H9 (cell line): ENCODE measurements at regions not wholly inside any gene's neighbourhood (a gene's known extent, or its start where the extent isn't known, plus 50 kb on each side); places are given as distances from the start of the nearest gene placed in this dataset.

Experiments used
- DNase-seq: peaks from one replicate; pipeline ENCODE4 v3.0.0-alpha.2; 2017
- H2AFZ ChIP-seq: one replicate; pipeline ENCODE4 v1.6.1; 2013; ENCODE audit warnings: mild to moderate bottlenecking, low read length, control low read depth, moderate library complexity
- H2AK5ac ChIP-seq: 2 replicates; pipeline ENCODE4 v1.6.1; 2013; ENCODE audit warnings: low read length, control low read depth, mixed read lengths; ENCODE audit not compliant: insufficient read length
- H2BK120ac ChIP-seq: one replicate; pipeline ENCODE4 v1.6.1; 2013; ENCODE audit warnings: low read depth, mild to moderate bottlenecking, low read length, control low read depth, inconsistent platforms; ENCODE audit not compliant: poor library complexity, severe bottlenecking
- H2BK12ac ChIP-seq: 2 replicates; pipeline ENCODE4 v1.6.1; 2013; ENCODE audit warnings: low read length, control low read depth, mixed read lengths, low read depth; ENCODE audit not compliant: insufficient read length
- H2BK15ac ChIP-seq: 2 replicates; pipeline ENCODE4 v1.6.1; 2013; ENCODE audit warnings: low read depth, low read length, control low read depth
- H2BK20ac ChIP-seq: one replicate; pipeline ENCODE4 v1.6.1; 2013; ENCODE audit warnings: low read depth, mild to moderate bottlenecking, low read length, control low read depth, inconsistent platforms; ENCODE audit not compliant: poor library complexity, severe bottlenecking
- H2BK5ac ChIP-seq: 2 replicates; pipeline ENCODE4 v1.6.1; 2013; ENCODE audit warnings: low read length, control low read depth, mixed read lengths; ENCODE audit not compliant: insufficient read length
- H3K14ac ChIP-seq: 2 replicates; pipeline ENCODE4 v1.6.1; 2013; ENCODE audit warnings: low read length, control low read depth; ENCODE audit not compliant: insufficient read depth
- H3K18ac ChIP-seq: 2 replicates; pipeline ENCODE4 v1.6.1; 2013; ENCODE audit warnings: low read depth, mild to moderate bottlenecking, mixed read lengths, low read length, control low read depth; ENCODE audit not compliant: insufficient read length
- H3K23ac ChIP-seq: 2 replicates; pipeline ENCODE4 v1.6.1; 2013; ENCODE audit warnings: low read length, control low read depth, mixed read lengths, low read depth; ENCODE audit not compliant: insufficient read length
- H3K23me2 ChIP-seq: 2 replicates; pipeline ENCODE4 v1.6.1; 2013; ENCODE audit warnings: low read depth, mild to moderate bottlenecking, mixed read lengths, low read length, control low read depth; ENCODE audit not compliant: insufficient read length, poor library complexity, severe bottlenecking
- H3K27ac ChIP-seq: 2 replicates; pipeline ENCODE4 v1.5.1; 2013; ENCODE audit warnings: low read length, control low read depth, mixed read lengths, low read depth; ENCODE audit not compliant: insufficient read length
- H3K27me3 ChIP-seq: 2 replicates; pipeline ENCODE4 v1.6.1; 2013; ENCODE audit warnings: low read length, control low read depth, inconsistent platforms; ENCODE audit not compliant: insufficient read depth
- H3K4ac ChIP-seq: 2 replicates; pipeline ENCODE4 v1.6.1; 2013; ENCODE audit warnings: low read depth, mild to moderate bottlenecking, control low read depth, inconsistent platforms, low read length, moderate library complexity
- H3K4me1 ChIP-seq: 2 replicates; pipeline ENCODE4 v1.6.1; 2013; ENCODE audit warnings: low read length, control low read depth, inconsistent platforms; ENCODE audit not compliant: insufficient read depth
- H3K4me2 ChIP-seq: 2 replicates; pipeline ENCODE4 v1.6.1; 2013; ENCODE audit warnings: low read length, control low read depth, mixed read lengths; ENCODE audit not compliant: insufficient read length, insufficient read depth
- H3K56ac ChIP-seq: 2 replicates; pipeline ENCODE4 v1.6.1; 2013; ENCODE audit warnings: low read depth, mild to moderate bottlenecking, mixed read lengths, low read length, control low read depth; ENCODE audit not compliant: insufficient read length
- H3K79me1 ChIP-seq: 2 replicates; pipeline ENCODE4 v1.6.1; 2013; ENCODE audit warnings: low read depth, mild to moderate bottlenecking, moderate library complexity, low read length, control low read depth, inconsistent platforms; ENCODE audit not compliant: insufficient read depth, poor library complexity, severe bottlenecking
- H3K79me2 ChIP-seq: 2 replicates; pipeline ENCODE4 v1.6.1; 2013; ENCODE audit warnings: low read length, control low read depth, inconsistent platforms; ENCODE audit not compliant: insufficient read depth
- H3K9ac ChIP-seq: 2 replicates; pipeline ENCODE4 v1.6.1; 2013; ENCODE audit warnings: low read length, control low read depth, mixed read lengths; ENCODE audit not compliant: insufficient read length; ENCODE audit errors: extremely low read depth
- H3K9me3 ChIP-seq: one replicate; pipeline ENCODE4 v1.6.1; 2013; ENCODE audit warnings: low read depth, low read length, inconsistent platforms; ENCODE audit not compliant: control insufficient read depth
- H3T11ph ChIP-seq: one replicate; pipeline ENCODE4 v1.6.1; 2013; ENCODE audit warnings: mild to moderate bottlenecking, low read length, control low read depth, inconsistent platforms
- H4K20me1 ChIP-seq: one replicate; pipeline ENCODE4 v1.6.1; 2013; ENCODE audit not compliant: control insufficient read depth, insufficient read length, insufficient read depth
- H4K5ac ChIP-seq: 2 replicates; pipeline ENCODE4 v1.6.1; 2013; ENCODE audit warnings: low read depth, mild to moderate bottlenecking, mixed read lengths, low read length, control low read depth; ENCODE audit not compliant: insufficient read length
- H4K8ac ChIP-seq: replicated peaks from 2 replicates; pipeline ENCODE4 v1.6.1; 2013; ENCODE audit warnings: low read length, control low read depth, mixed read lengths, low read depth; ENCODE audit not compliant: insufficient read length
- H4K91ac ChIP-seq: 2 replicates; pipeline ENCODE4 v1.6.1; 2013; ENCODE audit warnings: low read depth, mild to moderate bottlenecking, moderate library complexity, mixed read lengths, low read length, control low read depth; ENCODE audit not compliant: insufficient read length
- H3K27ac Mint-ChIP-seq, 3 experiments: 2 replicates in 2 of 3; 3 replicates in 1 of 3; pipeline ENCODE4 v1.8.0; 2020 to 2021; ENCODE audit warnings: mixed read lengths in 3 of 3, mild to moderate bottlenecking in 1 of 3, moderate library complexity in 1 of 3
- H3K27me3 Mint-ChIP-seq: 2 replicates; pipeline ENCODE4 v1.8.0; 2021; ENCODE audit warnings: low read depth, mild to moderate bottlenecking, moderate library complexity, mixed read lengths
- H3K36me3 Mint-ChIP-seq, 3 experiments: 2 replicates in 2 of 3; 3 replicates in 1 of 3; pipeline ENCODE4 v1.8.0; 2020 to 2021; ENCODE audit warnings: low read depth in 3 of 3, mixed read lengths in 3 of 3; ENCODE audit not compliant: insufficient read depth in 1 of 3
- H3K4me1 Mint-ChIP-seq, 2 experiments: 2 replicates each; pipeline ENCODE4 v1.8.0; 2020; ENCODE audit warnings: mixed read lengths in 2 of 2
- H3K4me3 Mint-ChIP-seq, 2 experiments: 2 replicates in 1 of 2; 3 replicates in 1 of 2; pipeline ENCODE4 v1.8.0; 2020 to 2021; ENCODE audit warnings: mild to moderate bottlenecking in 2 of 2, mixed read lengths in 2 of 2, moderate library complexity in 1 of 2
- H3K9me3 Mint-ChIP-seq, 2 experiments: 2 replicates in 1 of 2; 3 replicates in 1 of 2; pipeline ENCODE4 v1.8.0; 2020; ENCODE audit warnings: mild to moderate bottlenecking in 2 of 2, mixed read lengths in 2 of 2, moderate library complexity in 1 of 2
- CTCF ChIP-seq: fragments of 200-600 bp; sonication (generic); conservative IDR thresholded peaks from 3 replicates; pipeline ENCODE4 v1.8.0; 2021; ENCODE audit warnings: antibody characterized with exemption, mild to moderate bottlenecking
- WGBS: extraction: QIAGEN DNeasy Blood & Tissue Kit; methylation state at CpG from one replicate; pipeline ENCODE4 v1.1.7; 2013; ENCODE audit warnings: missing lambda C conversion rate, low lambda C conversion rate, mixed read lengths; ENCODE audit not compliant: insufficient read length; ENCODE audit errors: extremely low coverage; 5-methylcytosine and 5-hydroxymethylcytosine counted together

GRCh38 chr15:26126070-26126469 is 262.9 kb upstream of the ATP10A start:
- Histone ChIP-seq H3K4ac (no peak overlapping the region), H4K91ac (no peak overlapping the region), H2BK120ac (no peak overlapping the region), H4K8ac (no peak overlapping the region), H2BK12ac (no peak overlapping the region), H3K14ac (0 out of 2 replicates have a peak overlapping the region, but pooled peaks have one; percentile 25), H3K27ac (no peak overlapping the region), H3K9ac (no peak overlapping the region), H3K4me2 (no peak overlapping the region), H3K23me2 (no peaks in the 10 kb centered on the region), H2AFZ (no peak overlapping the region), H4K20me1 (no peaks in the 10 kb centered on the region), H3K79me1 (no peaks in the 10 kb centered on the region), H3K56ac (no peak overlapping the region), H3K18ac (no peak overlapping the region), H3K4me1 (peaks cover 3% of the 10 kb centered on the region; the same call in 1 of the 2 replicates), H3K9me3 (no peaks in the 10 kb centered on the region), H3K79me2 (no peaks in the 10 kb centered on the region), H3K23ac (no peak overlapping the region), H2BK15ac (no peak overlapping the region), H2BK20ac (no peak overlapping the region), H2BK5ac (no peak overlapping the region), H2AK5ac (no peak overlapping the region), H3K27me3 (no peaks in the 10 kb centered on the region), H3T11ph (no peak overlapping the region), H4K5ac (no peak overlapping the region)
- H3K9me3 Mint-ChIP-seq, result peaks cover 0 to 1% of the 10 kb centered on the region in 2 experiments; a peak in 1 of 5 replicates
- peaks cover 8% of the 10 kb centered on the region for H3K27me3 Mint-ChIP-seq
- WGBS, result no CpG with 5 or more reads among the region's 6 CpGs
- H3K36me3 Mint-ChIP-seq, result peaks cover 0 to 10% (median 3%) of the 10 kb centered on the region in 3 experiments; a peak in 3 of 7 replicates
- DNase-seq, result no peak
- H3K27ac Mint-ChIP-seq, result no peak overlapping the region
- TF ChIP-seq CTCF, result no peak
- H3K4me3 Mint-ChIP-seq, result no peak overlapping the region
- peaks cover 21 to 39% of the 10 kb centered on the region in 2 experiments for H3K4me1 Mint-ChIP-seq
